ENCODE measurements at regions not wholly inside any gene's neighbourhood (a gene's known extent, or its start where the extent isn't known, plus 50 kb on each side); places are given as distances from the start of the nearest gene placed in this dataset.

- no CpG with 5 or more reads among the region's 2 CpGs for WGBS (ENCODE audit: insufficient coverage, low lambda C conversion rate)
- Histone ChIP-seq H3K27me3 (ENCODE audit: control insufficient read depth, insufficient read depth, low read length) (no peaks in the 10 kb centered on the region), H3K4me1 (ENCODE audit: control insufficient read depth, insufficient read depth, low read length) (no peaks in the 10 kb centered on the region), H3K27ac (ENCODE audit: low read length) (no peak overlapping the region), H3K36me3 (ENCODE audit: control insufficient read depth, insufficient read depth, low read length) (no peaks in the 10 kb centered on the region), H3K9me3 (ENCODE audit: control insufficient read depth, low read depth, low read length) (no peaks in the 10 kb centered on the region), H3K4me3 (ENCODE audit: low read length) (no peak overlapping the region)
- DNase-seq, result no peak
These were observed 147.9 kb upstream of the ETV3 start for GRCh38 chr1:157286096-157286495.

- H3K27ac ChIP-seq (ENCODE audit: low read length), result no peak overlapping the region
- H3K36me3 ChIP-seq (ENCODE audit: control insufficient read depth, insufficient read depth, low read length), result no peaks in the 10 kb centered on the region
- H3K27me3 ChIP-seq (ENCODE audit: control insufficient read depth, insufficient read depth, low read length), result peaks cover under 1% of the 10 kb centered on the region
- WGBS (ENCODE audit: insufficient coverage, low lambda C conversion rate), result 83% methylated on average over 1 of the region's 1 CpG
- no peaks in the 10 kb centered on the region for H3K9me3 ChIP-seq (ENCODE audit: control insufficient read depth, low read depth, low read length)
- DNase-seq, result no peak
- no peak overlapping the region for H3K4me3 ChIP-seq (ENCODE audit: low read length)
- no peaks in the 10 kb centered on the region for H3K4me1 ChIP-seq (ENCODE audit: control insufficient read depth, insufficient read depth, low read length)
These were observed 146.3 kb upstream of the ETV3 start for GRCh38 chr1:157284451-157284850.

DNA sequence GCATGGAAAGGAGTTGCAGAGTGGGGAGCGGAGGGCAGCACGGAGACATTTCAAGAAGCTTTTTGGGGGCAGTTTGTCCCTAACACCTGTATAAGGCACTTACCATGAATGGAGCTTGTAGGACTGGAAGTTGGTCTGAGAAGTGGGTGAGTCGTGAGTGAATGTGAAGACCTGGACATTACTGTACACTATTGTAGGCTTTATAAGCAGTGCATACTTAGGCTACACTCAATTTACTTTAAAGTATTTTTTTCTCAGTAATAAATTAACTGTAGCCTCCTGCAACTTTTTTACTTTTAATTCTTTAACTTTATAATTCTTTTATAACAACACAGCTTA, 141.6 kb upstream of the ETV3 start:
- H3K27ac ChIP-seq (ENCODE audit: low read length), result no peak overlapping the region
- no peaks in the 10 kb centered on the region for H3K36me3 ChIP-seq (ENCODE audit: control insufficient read depth, insufficient read depth, low read length)
- WGBS (ENCODE audit: insufficient coverage, low lambda C conversion rate), result no CpG with 5 or more reads among the region's 3 CpGs
- H3K4me3 ChIP-seq (ENCODE audit: low read length), result no peak overlapping the region
- H3K27me3 ChIP-seq (ENCODE audit: control insufficient read depth, insufficient read depth, low read length), result peaks cover 5% of the 10 kb centered on the region
- no peaks in the 10 kb centered on the region for H3K9me3 ChIP-seq (ENCODE audit: control insufficient read depth, low read depth, low read length)
- no peak for DNase-seq
- H3K4me1 ChIP-seq (ENCODE audit: control insufficient read depth, insufficient read depth, low read length), result no peaks in the 10 kb centered on the region

DNA sequence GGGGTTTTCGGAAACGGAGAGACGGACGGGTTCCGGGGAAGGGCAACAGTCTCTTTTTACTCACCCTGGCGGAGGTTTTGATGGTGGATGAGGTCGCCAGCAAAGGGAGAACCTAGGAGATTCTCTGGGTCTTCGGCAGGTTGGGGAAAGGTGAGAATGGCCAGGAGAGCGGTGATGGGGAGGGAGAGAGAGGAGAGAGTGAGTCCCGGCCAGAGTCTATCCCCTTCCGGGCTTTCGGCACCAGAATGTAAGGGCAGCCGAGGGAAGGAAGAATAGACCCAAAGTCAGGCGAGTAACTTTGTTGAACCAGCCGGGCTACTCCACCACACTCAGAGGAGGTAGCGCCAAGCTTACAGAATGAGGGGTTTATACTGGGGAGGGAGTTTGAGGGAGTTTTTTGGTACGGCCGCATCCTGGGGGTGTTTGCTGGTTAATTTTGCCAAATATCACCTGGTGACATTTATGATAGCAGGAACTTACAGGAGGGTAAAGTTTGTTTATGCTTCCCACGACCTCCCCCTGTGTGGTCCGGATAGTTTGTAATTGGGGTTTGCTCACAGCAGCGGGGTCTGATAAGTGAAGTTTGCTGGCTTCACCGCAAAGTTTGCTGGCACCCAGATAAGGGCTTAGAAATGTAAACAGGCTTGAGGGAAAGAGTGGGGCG, 141.1 kb upstream of the ETV3 start:
- no peak for DNase-seq
- H3K27me3 ChIP-seq (ENCODE audit: control insufficient read depth, insufficient read depth, low read length), result peaks cover 5% of the 10 kb centered on the region

GRCh38 chr1:157278383-157279137, 140.4 kb upstream of the ETV3 start:
- H3K27me3 ChIP-seq (ENCODE audit: control insufficient read depth, insufficient read depth, low read length), result peaks cover 5% of the 10 kb centered on the region
- H3K27ac ChIP-seq (ENCODE audit: low read length), result no peak overlapping the region
- no peak for DNase-seq
- no peaks in the 10 kb centered on the region for H3K36me3 ChIP-seq (ENCODE audit: control insufficient read depth, insufficient read depth, low read length)
- no peaks in the 10 kb centered on the region for H3K4me1 ChIP-seq (ENCODE audit: control insufficient read depth, insufficient read depth, low read length)
- no peak overlapping the region for H3K4me3 ChIP-seq (ENCODE audit: low read length)
- H3K9me3 ChIP-seq (ENCODE audit: control insufficient read depth, low read depth, low read length), result no peaks in the 10 kb centered on the region
- 100% methylated on average over 9 of the region's 28 CpGs for WGBS (ENCODE audit: insufficient coverage, low lambda C conversion rate)

More for the DNA sequence above, 141.1 kb upstream of the ETV3 start:
- H3K36me3 ChIP-seq (ENCODE audit: control insufficient read depth, insufficient read depth, low read length), result no peaks in the 10 kb centered on the region
- H3K27ac ChIP-seq (ENCODE audit: low read length), result no peak overlapping the region
- no peak overlapping the region for H3K4me3 ChIP-seq (ENCODE audit: low read length)
- no peaks in the 10 kb centered on the region for H3K9me3 ChIP-seq (ENCODE audit: control insufficient read depth, low read depth, low read length)
- 9% methylated on average over 5 of the region's 23 CpGs for WGBS (ENCODE audit: insufficient coverage, low lambda C conversion rate)
- no peaks in the 10 kb centered on the region for H3K4me1 ChIP-seq (ENCODE audit: control insufficient read depth, insufficient read depth, low read length)

GRCh38 chr1:157277913-157278312, 139.7 kb upstream of the ETV3 start:
- Histone ChIP-seq H3K27ac (ENCODE audit: low read length) (no peak overlapping the region), H3K4me3 (ENCODE audit: low read length) (no peak overlapping the region), H3K36me3 (ENCODE audit: control insufficient read depth, insufficient read depth, low read length) (no peaks in the 10 kb centered on the region), H3K9me3 (ENCODE audit: control insufficient read depth, low read depth, low read length) (no peaks in the 10 kb centered on the region), H3K4me1 (ENCODE audit: control insufficient read depth, insufficient read depth, low read length) (no peaks in the 10 kb centered on the region), H3K27me3 (ENCODE audit: control insufficient read depth, insufficient read depth, low read length) (peaks cover 5% of the 10 kb centered on the region)
- WGBS (ENCODE audit: insufficient coverage, low lambda C conversion rate), result 100% methylated on average over 1 of the region's 3 CpGs
- no peak for DNase-seq

DNA sequence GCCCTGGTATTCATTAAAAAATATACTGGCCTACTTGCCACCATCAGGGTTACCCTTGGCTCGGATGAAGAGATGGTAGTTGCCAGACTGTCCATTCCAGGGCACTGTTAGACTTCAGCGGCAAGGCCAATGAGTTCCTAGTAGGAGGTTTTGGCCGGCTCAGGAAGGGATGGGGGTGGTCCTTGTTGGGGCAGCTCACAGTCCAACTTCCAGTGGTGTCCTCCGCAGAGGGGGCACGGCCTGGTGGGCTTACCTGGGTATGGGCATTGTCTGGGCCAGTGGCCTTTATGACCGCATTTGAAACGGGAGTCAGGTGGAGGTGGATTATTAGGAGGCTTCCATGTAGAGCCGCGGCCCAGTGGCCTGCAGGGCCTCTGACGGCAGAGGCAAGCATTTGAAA, 139.1 kb upstream of the ETV3 start:
- Histone ChIP-seq H3K4me1 (ENCODE audit: control insufficient read depth, insufficient read depth, low read length) (no peaks in the 10 kb centered on the region), H3K9me3 (ENCODE audit: control insufficient read depth, low read depth, low read length) (no peaks in the 10 kb centered on the region), H3K4me3 (ENCODE audit: low read length) (no peak overlapping the region), H3K36me3 (ENCODE audit: control insufficient read depth, insufficient read depth, low read length) (no peaks in the 10 kb centered on the region), H3K27ac (ENCODE audit: low read length) (no peak overlapping the region), H3K27me3 (ENCODE audit: control insufficient read depth, insufficient read depth, low read length) (peaks cover 5% of the 10 kb centered on the region)
- DNase-seq, result no peak
- WGBS (ENCODE audit: insufficient coverage, low lambda C conversion rate), result no CpG with 5 or more reads among the region's 10 CpGs

DNA sequence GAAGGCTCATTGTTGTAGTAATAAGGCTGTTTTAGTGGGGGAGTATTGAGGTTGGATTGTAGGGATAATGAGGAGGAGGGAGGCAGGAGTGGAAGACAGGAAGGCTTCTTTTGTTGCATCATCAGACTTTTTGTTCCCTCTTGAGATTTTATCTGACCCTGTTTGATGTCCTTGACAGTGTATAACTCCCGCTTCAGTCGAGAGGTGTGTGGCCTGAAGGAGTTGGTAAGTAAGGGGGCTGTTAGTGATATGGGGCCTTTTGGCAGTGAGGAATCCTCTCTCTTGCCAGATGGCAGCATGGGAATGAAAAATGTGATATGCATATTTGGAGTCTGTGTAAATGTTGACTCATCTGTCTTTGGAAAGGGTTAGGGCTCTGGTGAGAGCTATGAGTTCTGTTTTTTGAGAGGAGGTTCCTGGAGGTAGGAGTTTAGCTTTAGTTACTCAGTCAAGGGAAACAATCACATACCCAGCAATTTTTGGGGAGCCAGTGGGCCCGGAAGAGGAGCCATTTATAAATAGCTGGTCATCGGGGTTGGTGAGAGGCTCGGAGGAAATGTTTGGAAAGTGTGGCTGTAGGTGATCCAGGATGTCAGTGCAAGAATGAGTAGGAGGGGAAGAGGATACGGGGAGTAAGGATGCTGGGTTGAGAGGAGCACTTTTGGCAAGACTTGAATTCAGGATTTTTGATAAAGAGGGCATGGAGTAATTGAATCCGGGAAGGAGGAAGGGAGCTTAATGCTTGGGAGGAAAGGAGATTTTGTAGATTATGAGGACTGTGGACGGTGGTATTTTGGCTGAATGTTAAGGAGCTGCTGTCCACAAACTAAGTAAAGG, 136.7 kb upstream of the ETV3 start:
- Histone ChIP-seq H3K36me3 (ENCODE audit: control insufficient read depth, insufficient read depth, low read length) (no peaks in the 10 kb centered on the region), H3K27ac (ENCODE audit: low read length) (no peak overlapping the region)

GRCh38 chr1:157272729-157273524, 134.7 kb upstream of the ETV3 start:
- Histone ChIP-seq H3K27me3 (ENCODE audit: control insufficient read depth, insufficient read depth, low read length) (no peaks in the 10 kb centered on the region), H3K4me3 (ENCODE audit: low read length) (no peak overlapping the region), H3K4me1 (ENCODE audit: control insufficient read depth, insufficient read depth, low read length) (no peaks in the 10 kb centered on the region), H3K27ac (ENCODE audit: low read length) (no peak overlapping the region), H3K9me3 (ENCODE audit: control insufficient read depth, low read depth, low read length) (no peaks in the 10 kb centered on the region), H3K36me3 (ENCODE audit: control insufficient read depth, insufficient read depth, low read length) (no peaks in the 10 kb centered on the region)
- WGBS (ENCODE audit: insufficient coverage, low lambda C conversion rate), result no CpG with 5 or more reads among the region's 6 CpGs
- DNase-seq, result no peak

More for the DNA sequence above, 136.7 kb upstream of the ETV3 start:
- no peak for DNase-seq
- no peaks in the 10 kb centered on the region for H3K4me1 ChIP-seq (ENCODE audit: control insufficient read depth, insufficient read depth, low read length)
- H3K4me3 ChIP-seq (ENCODE audit: low read length), result no peak overlapping the region
- H3K27me3 ChIP-seq (ENCODE audit: control insufficient read depth, insufficient read depth, low read length), result peaks cover 5% of the 10 kb centered on the region
- 79% methylated on average over 4 of the region's 8 CpGs for WGBS (ENCODE audit: insufficient coverage, low lambda C conversion rate)
- H3K9me3 ChIP-seq (ENCODE audit: control insufficient read depth, low read depth, low read length), result no peaks in the 10 kb centered on the region

- no peaks in the 10 kb centered on the region for H3K27me3 ChIP-seq (ENCODE audit: control insufficient read depth, insufficient read depth, low read length)
- no peaks in the 10 kb centered on the region for H3K4me1 ChIP-seq (ENCODE audit: control insufficient read depth, insufficient read depth, low read length)
- no peak for DNase-seq
- no peak overlapping the region for H3K4me3 ChIP-seq (ENCODE audit: low read length)
- H3K36me3 ChIP-seq (ENCODE audit: control insufficient read depth, insufficient read depth, low read length), result no peaks in the 10 kb centered on the region
- no peaks in the 10 kb centered on the region for H3K9me3 ChIP-seq (ENCODE audit: control insufficient read depth, low read depth, low read length)
- H3K27ac ChIP-seq (ENCODE audit: low read length), result no peak overlapping the region
These were observed 134.1 kb upstream of the ETV3 start for GRCh38 chr1:157272264-157272663.
